ENCODE measurements at regions not wholly inside any gene's neighbourhood (a gene's known extent, or its start where the extent isn't known, plus 50 kb on each side); places are given as distances from the start of the nearest gene placed in this dataset.

DNA sequence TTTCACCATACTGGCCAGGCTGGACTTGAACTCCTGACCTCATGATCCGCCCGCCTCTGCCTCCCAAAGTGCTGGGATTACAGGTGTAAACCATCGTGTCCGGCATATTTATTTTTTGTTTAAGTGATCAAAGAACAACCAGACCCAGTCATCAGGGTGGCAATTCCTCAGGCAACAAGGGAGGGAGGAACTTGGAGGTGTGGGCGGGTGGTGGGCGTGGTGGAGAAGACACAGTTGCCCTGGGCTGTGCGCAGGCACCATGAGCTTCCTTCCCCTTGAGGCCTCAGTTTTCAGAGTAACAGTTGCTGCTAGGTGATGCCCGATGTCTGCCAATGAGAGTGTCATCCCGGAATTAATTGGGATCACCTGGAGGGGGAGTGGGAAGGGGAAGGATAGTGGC is 191.7 kb downstream of the ALG10 start:
- H3K27me3 ChIP-seq, result no peaks in the 10 kb centered on the region
- no peak overlapping the region for H3K4me3 ChIP-seq
- H3K27ac ChIP-seq, result no peak overlapping the region
- 83 to 89% (median 85%) methylated on average over 9 of the region's 9 CpGs for WGBS, 3 donors
- TF ChIP-seq, protein P1, sequence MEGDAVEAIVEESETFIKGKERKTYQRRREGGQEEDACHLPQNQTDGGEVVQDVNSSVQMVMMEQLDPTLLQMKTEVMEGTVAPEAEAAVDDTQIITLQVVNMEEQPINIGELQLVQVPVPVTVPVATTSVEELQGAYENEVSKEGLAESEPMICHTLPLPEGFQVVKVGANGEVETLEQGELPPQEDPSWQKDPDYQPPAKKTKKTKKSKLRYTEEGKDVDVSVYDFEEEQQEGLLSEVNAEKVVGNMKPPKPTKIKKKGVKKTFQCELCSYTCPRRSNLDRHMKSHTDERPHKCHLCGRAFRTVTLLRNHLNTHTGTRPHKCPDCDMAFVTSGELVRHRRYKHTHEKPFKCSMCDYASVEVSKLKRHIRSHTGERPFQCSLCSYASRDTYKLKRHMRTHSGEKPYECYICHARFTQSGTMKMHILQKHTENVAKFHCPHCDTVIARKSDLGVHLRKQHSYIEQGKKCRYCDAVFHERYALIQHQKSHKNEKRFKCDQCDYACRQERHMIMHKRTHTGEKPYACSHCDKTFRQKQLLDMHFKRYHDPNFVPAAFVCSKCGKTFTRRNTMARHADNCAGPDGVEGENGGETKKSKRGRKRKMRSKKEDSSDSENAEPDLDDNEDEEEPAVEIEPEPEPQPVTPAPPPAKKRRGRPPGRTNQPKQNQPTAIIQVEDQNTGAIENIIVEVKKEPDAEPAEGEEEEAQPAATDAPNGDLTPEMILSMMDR (IDR thresholded peaks at IDR 0.05), result no peak
- no peak for TF ChIP-seq EP300 (IDR thresholded peaks at IDR 0.05)
- TF ChIP-seq POLR2A (IDR thresholded peaks at IDR 0.05), result no peak
- no peaks in the 10 kb centered on the region for H3K9me3 ChIP-seq
- H3K36me3 ChIP-seq, result no peaks in the 10 kb centered on the region
- no peak for DNase-seq
- intact Hi-C loops (cut with DNase I), result loop anchor here in 2 of 4 donors (10.0 kb wide), 1 partner anchor 89 kb away; no protein-coding TSS in a partner anchor
- no peaks in the 10 kb centered on the region for H3K4me1 ChIP-seq (ENCODE audit: insufficient read depth)

DNA sequence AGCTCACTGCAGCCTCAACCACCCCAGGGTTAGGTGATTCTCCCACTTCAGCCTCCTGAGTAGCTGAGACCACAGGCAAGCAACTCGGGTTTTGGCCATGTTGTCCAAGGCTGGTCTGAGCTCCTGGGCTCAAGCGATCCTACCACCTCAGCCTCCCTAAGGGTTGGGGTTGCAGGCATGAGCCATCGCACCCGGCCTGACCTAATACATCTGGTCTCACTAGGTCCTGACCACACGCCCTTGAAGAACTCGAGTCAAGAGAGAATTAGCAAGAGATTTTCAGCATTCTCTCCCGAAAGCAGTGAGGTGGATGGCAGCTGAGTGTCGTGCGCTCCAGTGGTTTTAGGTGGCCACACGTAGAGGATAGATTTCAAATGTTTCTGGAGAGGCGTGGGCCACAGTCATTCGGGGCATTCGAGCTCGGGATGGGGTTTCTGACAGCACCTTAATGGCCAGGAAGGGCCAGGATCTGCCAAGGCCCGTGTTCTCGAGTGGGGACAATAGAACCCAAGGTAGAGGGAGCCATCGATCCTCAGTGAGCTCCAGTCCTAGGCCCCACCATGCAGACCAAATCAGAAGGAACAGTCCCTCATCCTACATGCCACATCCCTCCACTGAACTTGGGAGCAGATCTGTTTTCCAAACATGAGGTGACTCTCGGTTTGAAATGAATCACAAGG is 193.1 kb downstream of the ALG10 start:
- TF ChIP-seq, protein P1 (IDR thresholded peaks at IDR 0.05), result no peak
- TF ChIP-seq EP300 (IDR thresholded peaks at IDR 0.05) (no peak), POLR2A (IDR thresholded peaks at IDR 0.05) (no peak)
- DNase-seq, result no peak
- no peak overlapping the region for H3K27ac ChIP-seq
- H3K27me3 ChIP-seq, result no peaks in the 10 kb centered on the region
- intact Hi-C loops (cut with DNase I), result loop anchor here in 3 of 4 donors (5.0 to 10.0 kb wide), 2 partner anchors 91 to 93 kb away; no protein-coding TSS in a partner anchor
- H3K9me3 ChIP-seq, result no peaks in the 10 kb centered on the region
- no peaks in the 10 kb centered on the region for H3K4me1 ChIP-seq (ENCODE audit: insufficient read depth)
- no peaks in the 10 kb centered on the region for H3K36me3 ChIP-seq
- WGBS, 3 donors, result 88 to 91% (median 89%) methylated on average over 18 of the region's 18 CpGs
- no peak overlapping the region for H3K4me3 ChIP-seq

DNA sequence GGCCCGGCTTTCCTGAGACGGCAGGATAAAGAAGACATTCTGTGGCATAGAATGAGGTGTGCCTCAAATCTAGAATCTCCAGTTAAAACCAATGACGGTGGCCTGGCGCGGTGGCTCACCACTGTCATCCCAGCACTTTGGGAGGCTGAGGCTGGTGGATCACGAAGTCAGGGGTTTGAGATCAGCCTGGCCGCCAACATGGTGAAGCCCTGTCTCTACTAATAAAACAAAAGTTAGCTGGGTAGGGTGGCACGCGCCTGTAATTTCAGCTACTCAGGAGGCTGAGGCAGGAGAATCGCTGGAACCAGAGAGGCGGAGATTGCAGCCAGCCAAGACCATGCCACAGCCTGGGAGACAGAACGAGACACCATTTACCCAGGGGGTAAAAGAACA is 193.6 kb downstream of the ALG10 start:
- TF ChIP-seq POLR2A (IDR thresholded peaks at IDR 0.05), result no peak
- TF ChIP-seq, protein P1 (IDR thresholded peaks at IDR 0.05), result no peak
- TF ChIP-seq EP300 (IDR thresholded peaks at IDR 0.05), result no peak
- DNase-seq, result no peak
- H3K9me3 ChIP-seq, result no peaks in the 10 kb centered on the region
- H3K27ac ChIP-seq, result no peak overlapping the region
- intact Hi-C loops (cut with DNase I), result loop anchor here in 3 of 4 donors (5.0 to 10.0 kb wide), 2 partner anchors 91 to 94 kb away; no protein-coding TSS in a partner anchor
- no peaks in the 10 kb centered on the region for H3K4me1 ChIP-seq (ENCODE audit: insufficient read depth)
- no peaks in the 10 kb centered on the region for H3K36me3 ChIP-seq
- WGBS, 3 donors, result 91 to 95% (median 95%) methylated on average over 12 of the region's 12 CpGs
- no peaks in the 10 kb centered on the region for H3K27me3 ChIP-seq
- H3K4me3 ChIP-seq, result no peak overlapping the region

DNA sequence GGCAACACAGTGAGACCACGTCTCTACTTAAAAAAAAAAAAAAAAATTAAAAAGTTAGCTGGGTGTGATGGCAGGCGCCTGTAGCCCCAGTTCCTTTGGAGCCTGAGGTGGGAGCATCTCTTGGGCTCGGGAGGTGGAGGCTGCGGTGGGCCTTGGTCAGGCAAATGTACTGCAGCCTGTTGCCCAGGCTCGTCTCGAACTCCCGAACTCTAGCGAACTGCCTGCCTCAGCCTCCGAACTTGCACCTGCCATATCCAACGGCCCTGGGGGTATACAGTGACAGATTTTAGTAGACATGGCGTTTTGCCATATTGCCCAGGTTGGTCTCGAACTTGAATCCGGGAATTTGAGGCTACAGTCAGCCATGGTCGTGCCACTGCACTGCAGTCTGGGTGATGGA is 195.4 kb downstream of the ALG10 start:
- Histone ChIP-seq H3K4me1 (ENCODE audit: insufficient read depth) (no peaks in the 10 kb centered on the region), H3K36me3 (no peaks in the 10 kb centered on the region), H3K27ac (no peak overlapping the region), H3K4me3 (no peak overlapping the region), H3K27me3 (no peaks in the 10 kb centered on the region), H3K9me3 (no peaks in the 10 kb centered on the region)
- TF ChIP-seq POLR2A (IDR thresholded peaks at IDR 0.05), result no peak
- TF ChIP-seq EP300 (IDR thresholded peaks at IDR 0.05), result no peak
- TF ChIP-seq, protein P1 (IDR thresholded peaks at IDR 0.05), result no peak
- DNase-seq, result no peak
- intact Hi-C loops (cut with DNase I), result loop anchor here in 3 of 4 donors (5.0 to 10.0 kb wide), 2 partner anchors 93 to 95 kb away; no protein-coding TSS in a partner anchor
- WGBS, 3 donors, result 80 to 87% (median 85%) methylated on average over 14 of the region's 14 CpGs
